ENCODE measurements at regions not wholly inside any gene's neighbourhood (a gene's known extent, or its start where the extent isn't known, plus 50 kb on each side); places are given as distances from the start of the nearest gene placed in this dataset.
"Not testable (repeated sequence)": the region's sequence is repeated elsewhere in the genome, so short reads cannot be mapped to it uniquely, and the experiment has no call there.

DNA sequence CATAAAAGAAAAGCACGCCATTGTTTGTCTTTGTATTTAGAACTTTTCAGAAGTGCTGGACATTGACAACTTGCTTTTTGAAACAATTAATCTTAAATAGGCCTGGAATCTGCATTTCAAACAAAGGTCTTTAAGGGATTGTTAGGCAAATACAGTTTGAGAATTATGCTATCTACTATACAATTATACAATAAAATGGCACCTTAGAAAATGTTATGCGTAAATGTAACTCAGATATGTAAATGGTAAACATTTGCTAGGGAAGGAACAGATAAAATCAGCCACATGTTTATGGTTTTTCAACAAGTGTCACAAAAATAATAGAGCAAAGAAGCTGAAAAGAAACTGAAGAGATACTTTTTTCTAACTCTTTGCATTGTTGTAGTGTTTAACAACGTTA, 152.7 kb upstream of the PRSS12 start:
- DNase-seq = not testable (repeated sequence)

DNA sequence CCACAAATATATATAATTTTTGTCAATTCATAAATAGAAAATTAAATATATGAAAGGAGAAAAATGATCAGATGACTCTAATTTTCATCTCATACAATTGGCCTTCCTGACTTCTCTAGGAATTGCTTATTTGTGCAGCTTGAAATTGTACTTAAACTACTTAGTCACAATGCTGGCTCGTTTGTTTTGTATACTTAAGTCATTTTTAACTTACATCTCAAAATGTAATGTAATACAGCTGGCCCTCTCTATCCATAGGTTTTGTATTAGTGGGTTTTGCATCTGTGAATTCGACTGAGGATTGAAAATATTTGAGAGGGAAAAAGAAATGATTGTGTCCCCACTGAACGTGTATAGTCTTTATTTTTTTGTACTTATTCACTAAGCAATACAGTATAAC, 160.1 kb upstream of the PRSS12 start:
- not testable (repeated sequence) for DNase-seq

DNA sequence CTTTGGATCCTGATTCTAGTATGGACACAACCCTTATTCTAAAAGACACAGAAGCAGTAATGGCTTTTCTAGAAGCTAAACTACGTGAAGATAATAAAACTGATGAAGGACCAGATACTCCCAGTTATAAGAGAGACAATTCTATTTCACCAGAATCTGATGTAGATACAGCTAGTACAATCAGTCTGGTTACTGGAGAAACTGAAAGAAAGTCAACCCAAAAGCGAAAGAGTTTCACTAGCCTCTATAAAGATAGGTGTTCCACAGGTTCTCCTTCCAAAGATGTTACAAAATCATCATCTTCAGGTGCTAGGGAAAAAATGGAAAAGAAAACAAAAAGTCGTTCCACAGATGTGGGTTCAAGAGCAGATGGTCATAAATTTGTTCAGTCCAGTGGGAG, 161.5 kb upstream of the PRSS12 start:
- not testable (repeated sequence) for DNase-seq

- not testable (repeated sequence) for DNase-seq
Measured at GRCh38 chr4:118516107-118516506, 163.3 kb upstream of the PRSS12 start.

DNA sequence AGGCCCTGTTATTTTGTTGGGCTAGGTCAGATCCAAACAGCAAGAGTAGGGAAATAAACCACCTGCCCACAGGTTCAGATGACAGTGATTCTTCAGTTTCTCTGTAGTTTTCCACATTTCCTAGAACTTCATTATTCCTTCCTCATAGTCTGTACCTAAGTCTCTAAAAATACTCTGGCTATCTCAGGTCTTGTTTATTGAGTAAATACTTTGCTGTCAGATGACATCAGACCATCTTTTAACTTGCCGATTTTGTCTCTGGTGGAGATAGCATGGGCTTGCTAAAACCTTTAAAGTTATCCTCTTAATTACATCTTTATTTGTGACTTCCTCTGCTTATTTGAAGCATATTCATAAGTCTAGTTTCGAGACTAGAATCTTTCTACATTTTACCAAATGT, 155.1 kb upstream of the METTL14 start:
- not testable (repeated sequence) for DNase-seq

GRCh38 chr4:118531947-118532346, 153.2 kb upstream of the METTL14 start:
- not testable (repeated sequence) for DNase-seq

DNA sequence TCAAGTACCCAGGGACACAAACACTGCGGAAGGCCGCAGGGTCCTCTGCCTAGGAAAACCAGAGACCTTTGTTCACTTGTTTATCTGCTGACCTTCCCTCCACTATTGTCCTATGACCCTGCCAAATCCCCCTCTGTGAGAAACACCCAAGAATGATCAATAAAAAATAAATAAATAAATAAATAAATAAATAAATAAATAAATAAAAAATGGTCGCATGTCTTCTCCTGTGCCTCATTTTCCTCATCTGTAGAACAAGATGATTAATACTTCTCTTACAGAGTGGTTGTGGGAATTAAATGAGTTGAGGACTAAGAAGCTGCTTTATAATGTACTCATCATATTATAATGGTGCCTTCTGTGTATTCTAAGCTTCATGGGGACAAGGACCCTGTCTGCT, 149.4 kb upstream of the METTL14 start:
- not testable (repeated sequence) for DNase-seq

GRCh38 chr4:118539412-118540077, 145.6 kb upstream of the METTL14 start:
- DNase-seq = not testable (repeated sequence)

GRCh38 chr4:118556576-118556975, 128.6 kb upstream of the METTL14 start:
- not testable (repeated sequence) for DNase-seq

DNA sequence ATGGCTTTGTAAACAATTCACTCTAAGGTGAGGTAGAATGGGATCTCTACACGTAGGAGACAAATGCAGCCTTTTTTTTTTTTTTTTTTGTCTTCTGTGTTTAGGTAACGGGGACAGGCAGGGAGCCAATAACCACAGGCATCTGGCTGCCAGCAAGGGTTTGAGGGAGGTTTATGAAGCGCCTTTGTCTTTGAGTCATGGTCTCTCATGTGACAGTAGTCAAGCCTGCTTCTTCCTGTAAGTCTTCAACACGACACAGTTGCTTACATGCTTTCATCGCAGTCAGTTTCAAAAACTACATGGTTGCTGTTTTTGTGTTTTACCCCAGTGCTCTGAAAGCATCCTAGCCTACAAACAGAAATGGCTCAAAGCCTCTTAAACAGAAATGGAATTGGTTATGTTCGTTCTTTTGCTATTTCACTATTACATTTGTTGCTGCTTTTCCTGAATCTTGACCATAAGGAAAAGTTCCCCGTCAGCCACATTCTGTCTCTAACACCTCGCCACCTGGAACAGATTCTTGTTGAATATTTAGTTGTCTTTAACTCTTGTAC, 127.8 kb upstream of the METTL14 start:
- DNase-seq = peak in 1 of 2 experiments; percentile 22

- DNase-seq = not testable (repeated sequence)
Measured at GRCh38 chr4:118558188-118558587, 127.0 kb upstream of the METTL14 start.

- not testable (repeated sequence) for DNase-seq
Measured at GRCh38 chr4:118561559-118561958, 123.6 kb upstream of the METTL14 start.

- DNase-seq = peak; percentile 59 to 69
Measured at GRCh38 chr4:118566003-118566513, 119.1 kb upstream of the METTL14 start.

- not testable (repeated sequence) for DNase-seq
Measured at GRCh38 chr4:118572991-118573390, 112.2 kb upstream of the METTL14 start.

- DNase-seq = not testable (repeated sequence)
Measured at GRCh38 chr4:118574251-118574913, 110.8 kb upstream of the METTL14 start.

DNA sequence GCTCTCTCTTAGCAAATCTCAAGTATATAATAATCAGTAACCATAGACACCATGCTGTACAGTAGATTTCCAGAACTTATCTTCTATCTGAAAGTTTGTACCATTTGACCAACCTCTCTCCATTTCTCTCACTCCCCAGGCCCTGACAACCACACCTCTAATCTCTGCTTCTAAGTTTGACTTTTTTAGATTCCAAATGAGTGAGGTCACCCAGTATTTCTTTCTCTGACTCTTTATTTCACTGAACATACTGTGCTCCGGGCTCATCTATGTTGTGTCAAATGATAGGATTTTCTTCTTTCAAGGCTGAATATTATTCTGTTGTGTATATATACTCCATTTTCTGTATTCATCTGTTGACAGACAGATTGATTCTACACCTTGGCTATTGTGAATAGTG, 110.1 kb upstream of the METTL14 start:
- DNase-seq = not testable (repeated sequence)

- DNase-seq = not testable (repeated sequence)
Measured at GRCh38 chr4:118575726-118576125, 109.5 kb upstream of the METTL14 start.

GRCh38 chr4:118576709-118577219, 108.4 kb upstream of the METTL14 start:
- DNase-seq = not testable (repeated sequence)

DNA sequence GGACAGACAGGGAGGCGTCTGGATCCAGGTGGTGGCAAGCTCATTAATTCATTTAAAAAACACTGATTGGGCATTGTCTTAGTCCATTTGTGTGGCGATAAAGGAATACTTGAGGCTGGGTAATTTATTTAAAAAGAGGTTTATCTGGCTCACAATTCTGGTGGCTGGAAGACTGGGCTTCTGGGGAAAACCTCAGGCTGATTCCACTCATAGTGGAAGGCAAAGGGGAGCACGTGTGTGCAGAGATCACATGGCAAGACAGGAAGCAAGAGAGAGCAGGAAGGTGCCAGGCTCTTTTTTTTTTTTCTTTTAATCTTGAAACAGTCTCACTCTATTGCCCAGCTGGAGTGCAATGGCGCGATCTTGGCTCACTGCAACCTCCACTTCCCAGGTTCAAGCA, 100.2 kb upstream of the METTL14 start:
- no peak for DNase-seq

DNA sequence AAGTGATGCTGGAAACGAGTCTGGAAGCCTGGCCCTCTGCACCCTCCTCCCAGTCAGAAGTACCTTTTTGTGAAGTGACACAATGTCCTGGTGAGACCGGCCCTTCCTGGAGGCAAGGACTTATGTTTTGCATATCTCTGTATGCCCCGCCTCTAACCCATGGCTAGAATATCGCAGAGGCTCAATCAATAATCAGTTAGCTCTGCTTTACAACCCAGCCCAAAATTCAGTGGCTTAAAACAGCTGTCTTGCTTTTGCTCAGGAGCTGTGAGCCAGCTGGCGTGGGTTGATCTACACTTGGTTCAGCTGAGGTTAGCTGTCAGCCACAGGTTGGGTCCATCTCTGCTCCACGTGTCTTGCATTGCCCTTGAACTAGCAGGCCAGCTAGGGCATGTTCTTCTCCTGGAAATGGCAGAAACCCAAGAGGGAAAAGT, 98.8 kb upstream of the METTL14 start:
- no peak for DNase-seq

DNA sequence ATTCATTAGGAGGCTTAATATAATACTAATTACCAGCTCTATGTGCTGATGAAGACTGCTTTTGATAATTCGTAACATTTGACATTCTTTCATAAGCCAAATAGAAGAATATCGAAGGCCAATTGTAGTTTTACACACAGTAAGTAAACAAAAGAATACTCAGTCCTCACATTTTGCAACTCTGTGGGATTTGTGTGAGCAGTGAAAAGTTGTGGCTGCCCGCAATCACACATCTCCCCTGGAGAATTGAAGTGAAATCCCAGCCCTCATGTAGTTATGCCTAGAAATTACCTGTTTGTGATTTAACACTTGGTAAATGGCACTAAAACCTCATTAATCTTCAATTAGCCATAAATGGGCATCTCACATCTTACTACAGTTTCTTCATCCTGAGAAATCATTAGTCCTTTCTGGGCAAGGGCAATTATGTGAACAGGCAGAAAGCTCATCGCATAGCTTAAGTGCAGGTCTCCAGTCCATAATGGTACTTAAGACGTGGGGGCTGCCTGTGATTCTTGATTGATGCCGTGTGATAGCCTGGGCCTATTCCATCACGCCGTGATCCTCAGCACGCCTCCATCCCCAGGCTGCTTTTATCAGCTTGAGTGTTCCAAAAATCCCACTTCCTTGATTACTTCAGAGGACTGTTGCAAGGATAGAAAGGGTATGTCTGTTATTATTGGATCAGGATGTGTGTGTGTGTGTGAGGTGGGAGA, 97.9 kb upstream of the METTL14 start:
- peak in 1 of 2 experiments; percentile 26 for DNase-seq

DNA sequence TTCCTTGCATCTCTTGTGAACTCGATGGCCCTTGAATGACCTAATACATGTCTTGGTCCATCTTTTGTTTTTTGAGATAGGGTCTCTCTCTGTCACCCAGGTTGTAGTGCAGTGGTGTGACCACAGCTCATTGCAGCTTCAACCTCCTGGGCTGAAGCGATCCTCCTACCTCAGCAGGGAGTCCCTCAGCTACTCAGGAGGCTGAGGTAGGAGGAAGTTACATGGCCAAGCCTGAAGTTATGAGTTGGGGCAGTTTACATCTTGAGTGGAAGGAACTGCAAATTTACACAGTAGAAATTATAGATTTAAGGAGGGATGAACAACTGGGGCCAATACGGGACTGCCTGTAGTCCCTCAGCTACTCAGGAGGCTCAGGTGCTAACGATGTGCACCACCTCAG, 97.2 kb upstream of the METTL14 start:
- DNase-seq = no peak

GRCh38 chr4:118589471-118590055, 95.6 kb upstream of the METTL14 start:
- no peak for DNase-seq
